ENCODE measurements at regions not wholly inside any gene's neighbourhood (a gene's known extent, or its start where the extent isn't known, plus 50 kb on each side); places are given as distances from the start of the nearest gene placed in this dataset.
"Not testable (repeated sequence)": the region's sequence is repeated elsewhere in the genome, so short reads cannot be mapped to it uniquely, and the experiment has no call there.

GRCh38 chr1:94302497-94302896, 65.1 kb upstream of the ARHGAP29 start:
- no peak for DNase-seq (ENCODE audit: low read depth)

GRCh38 chr1:94301186-94301585, 63.8 kb upstream of the ARHGAP29 start:
- DNase-seq (ENCODE audit: low read depth), result no peak

GRCh38 chr1:94300731-94301130, 63.3 kb upstream of the ARHGAP29 start:
- no peak for DNase-seq (ENCODE audit: low read depth)

DNA sequence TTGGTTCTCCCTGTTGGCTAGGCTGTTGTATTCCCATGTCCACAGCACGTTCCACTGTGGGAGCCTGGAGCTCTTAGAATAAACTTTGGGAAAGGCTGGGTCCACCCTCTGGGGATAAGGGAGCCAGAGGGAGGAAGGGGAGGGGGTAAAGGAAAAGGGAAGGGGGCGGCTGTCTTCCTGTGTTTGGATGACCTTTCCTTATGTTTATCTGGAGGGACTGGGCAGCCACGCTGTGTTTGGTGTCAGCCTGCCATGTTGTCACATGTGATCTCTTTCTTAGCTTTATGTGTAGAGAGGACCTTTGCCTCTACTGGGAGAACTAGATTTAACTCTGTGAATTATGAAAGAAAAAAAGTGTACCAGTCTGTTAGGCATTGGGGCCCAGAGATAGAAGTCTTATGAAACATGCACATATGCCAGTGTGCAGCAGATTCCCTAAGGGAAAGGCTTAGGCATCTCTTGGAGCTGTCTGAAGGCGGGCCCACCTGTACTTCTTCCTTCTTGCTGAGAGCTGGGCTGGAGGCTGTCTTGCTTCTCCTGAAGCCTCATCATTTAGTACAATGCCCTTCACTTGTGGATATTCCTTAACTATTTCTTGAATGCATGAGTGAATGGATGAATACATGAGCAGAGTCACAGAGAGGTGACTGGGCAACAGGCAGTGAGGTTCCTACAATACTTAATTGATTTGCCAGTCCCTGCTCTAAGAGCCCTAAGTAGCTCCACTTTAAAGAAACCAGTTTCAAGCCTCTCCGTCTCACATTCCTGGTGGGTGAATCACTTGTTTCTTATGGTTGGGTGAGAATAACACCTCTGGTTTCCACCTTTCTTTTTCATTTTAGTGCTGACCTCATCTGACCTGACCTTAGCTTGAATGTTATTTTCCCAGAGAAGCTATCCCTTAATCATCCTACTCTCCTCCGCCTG, 62.5 kb upstream of the ARHGAP29 start:
- no peak for DNase-seq (ENCODE audit: low read depth)

DNA sequence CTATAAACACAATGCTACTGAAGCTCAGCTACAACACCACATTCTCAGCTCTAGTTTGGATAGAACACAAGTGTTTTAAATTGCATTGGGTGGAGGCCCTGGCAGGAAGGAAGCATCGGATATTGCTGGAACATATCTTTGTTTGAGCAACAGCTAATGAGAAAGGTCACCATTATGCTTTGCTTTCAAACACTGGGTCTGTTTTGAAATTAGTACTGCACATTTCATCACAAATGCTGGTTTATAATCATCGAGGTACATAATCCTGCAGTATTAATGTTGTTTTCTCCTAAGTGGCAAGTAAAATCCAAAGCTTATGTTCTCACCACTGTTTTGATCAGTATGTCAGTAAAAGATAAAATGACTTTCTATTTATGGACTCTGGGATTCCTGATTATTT, 61.5 kb upstream of the ARHGAP29 start:
- no peak for DNase-seq (ENCODE audit: low read depth)

DNA sequence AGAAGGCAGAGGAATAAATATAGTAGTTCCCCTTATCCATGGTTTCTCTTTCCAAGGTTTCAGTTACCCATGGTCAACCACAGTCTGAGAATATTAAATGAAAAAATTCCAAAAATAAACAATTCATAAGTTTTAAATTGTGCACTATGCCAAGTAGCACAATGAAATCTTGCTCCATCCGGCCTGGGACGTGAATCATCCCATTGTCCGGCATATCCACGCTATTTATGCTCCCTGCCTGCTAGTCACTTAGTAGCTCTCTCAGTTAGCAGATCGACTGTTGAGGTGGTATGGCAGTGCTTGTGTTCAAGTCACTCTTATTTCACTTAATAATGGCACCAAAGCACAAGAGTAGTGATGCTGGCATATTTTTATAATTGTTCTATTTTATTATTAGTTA, 58.6 kb upstream of the ARHGAP29 start:
- peak; percentile 51 for DNase-seq (ENCODE audit: low read depth)

DNA sequence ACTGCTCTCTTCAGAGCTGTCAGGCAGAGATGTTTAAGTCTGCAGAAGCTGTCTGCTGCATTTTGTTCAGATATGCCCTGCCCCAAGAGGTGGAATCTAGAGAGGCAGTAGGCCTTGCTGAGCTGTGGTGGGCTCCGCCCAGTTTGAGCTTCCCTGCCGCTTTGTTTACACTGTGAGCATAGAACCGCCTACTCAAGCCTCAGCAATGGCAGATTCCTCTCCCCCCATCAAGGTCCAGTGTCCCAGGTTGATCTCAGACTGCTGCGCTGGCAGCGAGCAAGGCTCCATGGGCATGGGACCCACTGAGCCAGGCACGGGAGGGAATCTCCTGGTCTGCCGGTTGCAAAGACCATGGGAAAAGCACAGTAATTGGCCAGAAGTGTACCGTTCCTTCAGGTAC, 55.6 kb upstream of the ARHGAP29 start:
- DNase-seq (ENCODE audit: low read depth), result not testable (repeated sequence)

DNA sequence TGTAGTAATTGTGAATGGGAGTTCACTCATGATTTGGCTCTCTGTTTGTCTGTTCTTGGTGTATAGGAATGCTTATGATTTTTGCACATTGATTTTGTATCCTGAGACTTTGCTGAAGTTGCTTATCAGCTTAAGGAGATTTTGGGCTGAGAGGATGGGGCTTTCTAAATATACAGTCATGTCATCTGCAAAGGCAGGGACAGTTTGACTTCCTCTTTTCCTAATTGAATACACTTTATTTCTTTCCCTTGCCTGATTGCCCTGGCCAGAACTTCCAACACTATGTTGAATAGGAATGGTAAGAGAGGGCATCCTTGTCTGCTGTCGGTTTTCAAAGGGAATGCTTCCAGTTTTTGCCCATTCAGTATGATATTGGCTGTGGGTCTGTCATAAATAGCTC, 51.9 kb upstream of the ARHGAP29 start:
- not testable (repeated sequence) for DNase-seq (ENCODE audit: low read depth)
